Right lobe of liver (tissue), 4 donors: ENCODE measurements at regions not wholly inside any gene's neighbourhood (a gene's known extent, or its start where the extent isn't known, plus 50 kb on each side); places are given as distances from the start of the nearest gene placed in this dataset.

Source experiments
- POLR2A ChIP-seq: fragments of 450-650 bp; IDR thresholded peaks from one replicate; pipeline ENCODE4 v1.6.1; 2017; ENCODE audit warnings: antibody characterized with exemption, mild to moderate bottlenecking
- TF ChIP-seq, protein P1 (sequence below), 4 donors: fragments of 200-600 bp in 3 of 4; fragments of 450-650 bp in 1 of 4; IDR thresholded peaks; one replicate each; pipeline versions ENCODE4 v1.5.1 to v1.8.0; 2016 to 2022; ENCODE audit warnings: antibody characterized with exemption in 4 of 4, mild to moderate bottlenecking in 2 of 4
- donor health status: DM: no; HTN: no; CAD: no.
- donor health status: DM: no; HTN: no; CAD: no.
- donor health status: DM: no; HTN: yes; CAD: no.

DNA sequence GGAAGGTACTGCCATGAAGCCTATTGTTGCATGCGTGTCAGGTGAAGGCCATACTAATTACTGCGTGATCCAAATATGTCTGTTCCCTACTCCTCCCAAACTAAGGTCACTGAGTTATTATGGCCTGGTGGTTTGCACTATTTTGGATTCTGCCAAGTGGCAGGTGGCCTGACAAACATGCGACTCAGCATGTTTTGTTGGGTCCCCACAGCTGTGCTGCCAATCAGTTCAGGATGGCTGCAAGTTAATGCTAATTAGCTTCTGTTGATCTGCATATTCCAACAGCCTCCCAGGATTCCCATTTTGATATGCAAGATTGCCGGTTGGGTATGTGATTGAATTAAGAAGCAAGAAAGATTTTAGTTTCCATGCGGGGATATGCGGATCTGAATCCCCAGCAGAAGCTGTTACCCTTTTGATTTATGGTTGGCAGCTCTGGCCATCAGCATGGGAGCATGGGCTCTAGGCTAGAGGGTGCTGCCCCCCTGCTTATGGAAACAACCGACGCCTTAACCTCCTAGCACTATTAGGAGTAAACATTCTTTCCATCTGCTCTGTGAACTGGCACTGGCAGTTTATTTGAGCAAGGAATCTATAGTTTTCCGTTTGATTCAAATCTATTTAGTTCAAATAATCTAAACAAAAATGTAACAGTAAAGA, 429.8 kb upstream of the C1orf87 start:
- no peak for TF ChIP-seq POLR2A
- TF ChIP-seq, protein P1, sequence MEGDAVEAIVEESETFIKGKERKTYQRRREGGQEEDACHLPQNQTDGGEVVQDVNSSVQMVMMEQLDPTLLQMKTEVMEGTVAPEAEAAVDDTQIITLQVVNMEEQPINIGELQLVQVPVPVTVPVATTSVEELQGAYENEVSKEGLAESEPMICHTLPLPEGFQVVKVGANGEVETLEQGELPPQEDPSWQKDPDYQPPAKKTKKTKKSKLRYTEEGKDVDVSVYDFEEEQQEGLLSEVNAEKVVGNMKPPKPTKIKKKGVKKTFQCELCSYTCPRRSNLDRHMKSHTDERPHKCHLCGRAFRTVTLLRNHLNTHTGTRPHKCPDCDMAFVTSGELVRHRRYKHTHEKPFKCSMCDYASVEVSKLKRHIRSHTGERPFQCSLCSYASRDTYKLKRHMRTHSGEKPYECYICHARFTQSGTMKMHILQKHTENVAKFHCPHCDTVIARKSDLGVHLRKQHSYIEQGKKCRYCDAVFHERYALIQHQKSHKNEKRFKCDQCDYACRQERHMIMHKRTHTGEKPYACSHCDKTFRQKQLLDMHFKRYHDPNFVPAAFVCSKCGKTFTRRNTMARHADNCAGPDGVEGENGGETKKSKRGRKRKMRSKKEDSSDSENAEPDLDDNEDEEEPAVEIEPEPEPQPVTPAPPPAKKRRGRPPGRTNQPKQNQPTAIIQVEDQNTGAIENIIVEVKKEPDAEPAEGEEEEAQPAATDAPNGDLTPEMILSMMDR (IDR thresholded peaks at IDR 0.05) = no peak
